Breast epithelium (tissue), 4 donors: ENCODE measurements at regions not wholly inside any gene's neighbourhood (a gene's known extent, or its start where the extent isn't known, plus 50 kb on each side); places are given as distances from the start of the nearest gene placed in this dataset.

Source experiments
- DNase-seq, 2 donors: peaks; one replicate each; pipeline ENCODE4 v3.0.0-alpha.2; 2019; ENCODE audit warnings: low spot score in 2 of 2
- H3K27ac ChIP-seq, 2 donors: fragments of 200-600 bp; sonication (generic) in 1 of 2; one replicate each; pipeline ENCODE4 v1.5.1; 2016 to 2019; ENCODE audit warnings: mild to moderate bottlenecking in 1 of 2
- H3K27me3 ChIP-seq, 2 donors: fragments of 200-600 bp; sonication (generic) in 1 of 2; one replicate each; pipeline versions ENCODE4 v1.5.1 to v1.6.0; 2017 to 2019; ENCODE audit warnings: control low read depth in 1 of 2, mild to moderate bottlenecking in 1 of 2
- H3K36me3 ChIP-seq: fragments of 200-600 bp; one replicate; pipeline ENCODE4 v1.5.1; 2019
- H3K4me1 ChIP-seq, 2 donors: fragments of 200-600 bp; sonication (generic); one replicate each; pipeline ENCODE4 v1.5.1; 2016 to 2019; ENCODE audit warnings: control low read depth in 1 of 2
- H3K4me3 ChIP-seq, 3 donors: fragments of 200-600 bp; sonication (generic); 1 replicate in 2 of 3; 2 replicates in 1 of 3; pipeline ENCODE4 v1.5.1; 2016 to 2019; ENCODE audit warnings: mild to moderate bottlenecking in 3 of 3, moderate library complexity in 2 of 3
- H3K9me3 ChIP-seq, 2 donors: fragments of 200-600 bp; sonication (generic) in 1 of 2; one replicate each; pipeline ENCODE4 v1.5.1; 2016 to 2019; ENCODE audit warnings: control low read depth in 1 of 2
- POLR2A ChIP-seq: fragments of 450-650 bp; IDR thresholded peaks from one replicate; pipeline ENCODE4 v1.6.1; 2016; ENCODE audit warnings: antibody characterized with exemption, mild to moderate bottlenecking, moderate library complexity
- POLR2AphosphoS5 ChIP-seq, 3 donors: sonication (generic); formaldehyde crosslinking; IDR thresholded peaks; one replicate each; pipeline ENCODE4 v1.6.1; 2017; ENCODE audit warnings: antibody characterized with exemption in 3 of 3
- intact Hi-C: fragments of 100-400 bp; cut with DNase I; formaldehyde crosslinking; loops from one replicate; pipeline ENCODE4 v1.15.1; 2023; ENCODE audit warnings: low total_unique reads
- TF ChIP-seq, protein P1 (sequence below), 3 donors: fragments of 450-650 bp; IDR thresholded peaks; one replicate each; pipeline ENCODE4 v1.5.1; 2016 to 2017; ENCODE audit warnings: antibody characterized with exemption in 3 of 3, mild to moderate bottlenecking in 3 of 3, moderate library complexity in 3 of 3

DNA sequence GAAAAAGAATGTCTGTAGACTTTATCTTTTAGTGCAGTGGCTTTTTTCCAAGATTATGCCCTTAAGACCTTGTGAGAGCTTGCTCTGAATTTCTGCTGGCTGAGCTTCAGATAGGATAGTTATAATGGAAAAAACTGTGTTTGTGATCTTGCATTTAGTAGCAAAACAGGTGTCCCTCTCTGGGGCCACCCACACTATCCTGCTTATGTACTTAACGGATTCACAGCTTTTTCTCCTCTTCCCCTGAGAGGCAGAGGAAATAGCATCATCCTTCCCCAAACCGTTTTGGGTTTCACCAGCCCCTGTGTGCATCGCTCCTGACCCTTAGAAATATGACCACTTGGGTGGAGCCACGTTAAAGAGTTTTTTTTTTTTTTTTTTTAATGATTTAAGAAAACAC lies 101.2 kb downstream of the RAB18 start:
- no peak overlapping the region for H3K27ac ChIP-seq
- DNase-seq = no peak
- TF ChIP-seq POLR2A (no peak), POLR2AphosphoS5 (IDR thresholded peaks at IDR 0.05) (no peak)
- TF ChIP-seq, protein P1, sequence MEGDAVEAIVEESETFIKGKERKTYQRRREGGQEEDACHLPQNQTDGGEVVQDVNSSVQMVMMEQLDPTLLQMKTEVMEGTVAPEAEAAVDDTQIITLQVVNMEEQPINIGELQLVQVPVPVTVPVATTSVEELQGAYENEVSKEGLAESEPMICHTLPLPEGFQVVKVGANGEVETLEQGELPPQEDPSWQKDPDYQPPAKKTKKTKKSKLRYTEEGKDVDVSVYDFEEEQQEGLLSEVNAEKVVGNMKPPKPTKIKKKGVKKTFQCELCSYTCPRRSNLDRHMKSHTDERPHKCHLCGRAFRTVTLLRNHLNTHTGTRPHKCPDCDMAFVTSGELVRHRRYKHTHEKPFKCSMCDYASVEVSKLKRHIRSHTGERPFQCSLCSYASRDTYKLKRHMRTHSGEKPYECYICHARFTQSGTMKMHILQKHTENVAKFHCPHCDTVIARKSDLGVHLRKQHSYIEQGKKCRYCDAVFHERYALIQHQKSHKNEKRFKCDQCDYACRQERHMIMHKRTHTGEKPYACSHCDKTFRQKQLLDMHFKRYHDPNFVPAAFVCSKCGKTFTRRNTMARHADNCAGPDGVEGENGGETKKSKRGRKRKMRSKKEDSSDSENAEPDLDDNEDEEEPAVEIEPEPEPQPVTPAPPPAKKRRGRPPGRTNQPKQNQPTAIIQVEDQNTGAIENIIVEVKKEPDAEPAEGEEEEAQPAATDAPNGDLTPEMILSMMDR (IDR thresholded peaks at IDR 0.05) = no peak
- no peaks in the 10 kb centered on the region for H3K4me1 ChIP-seq
- no peaks in the 10 kb centered on the region for H3K27me3 ChIP-seq
- intact Hi-C loops = no loop called here
- no peaks in the 10 kb centered on the region for H3K36me3 ChIP-seq
- H3K4me3 ChIP-seq = no peak overlapping the region
- H3K9me3 ChIP-seq = no peaks in the 10 kb centered on the region

DNA sequence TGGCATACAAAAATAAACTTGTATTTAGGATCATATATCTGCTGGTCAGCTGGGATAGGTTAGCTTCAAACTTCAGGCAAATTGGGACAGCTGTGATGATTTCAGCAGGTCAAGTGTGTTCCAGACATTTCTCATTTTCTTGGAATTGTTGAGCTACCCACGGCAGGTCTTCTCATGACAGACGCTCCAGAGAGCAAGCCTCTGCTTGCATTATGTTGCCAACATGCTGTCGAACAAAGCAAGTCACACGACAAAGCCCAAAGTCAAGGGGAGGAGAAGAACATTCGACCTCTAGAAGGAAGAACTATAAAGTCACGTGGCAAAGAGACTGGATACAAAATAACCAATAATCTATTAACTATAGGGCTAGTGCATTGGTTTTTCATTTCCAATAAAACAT lies 103.5 kb downstream of the RAB18 start:
- intact Hi-C loops = no loop called here
- no peaks in the 10 kb centered on the region for H3K9me3 ChIP-seq
- H3K27me3 ChIP-seq = no peaks in the 10 kb centered on the region
- no peak for DNase-seq
- no peaks in the 10 kb centered on the region for H3K36me3 ChIP-seq
- H3K4me1 ChIP-seq = no peaks in the 10 kb centered on the region
- H3K27ac ChIP-seq = no peak overlapping the region
- TF ChIP-seq, protein P1 (IDR thresholded peaks at IDR 0.05) = no peak
- TF ChIP-seq POLR2A = no peak
- TF ChIP-seq POLR2AphosphoS5 (IDR thresholded peaks at IDR 0.05) = no peak
- no peak overlapping the region for H3K4me3 ChIP-seq

DNA sequence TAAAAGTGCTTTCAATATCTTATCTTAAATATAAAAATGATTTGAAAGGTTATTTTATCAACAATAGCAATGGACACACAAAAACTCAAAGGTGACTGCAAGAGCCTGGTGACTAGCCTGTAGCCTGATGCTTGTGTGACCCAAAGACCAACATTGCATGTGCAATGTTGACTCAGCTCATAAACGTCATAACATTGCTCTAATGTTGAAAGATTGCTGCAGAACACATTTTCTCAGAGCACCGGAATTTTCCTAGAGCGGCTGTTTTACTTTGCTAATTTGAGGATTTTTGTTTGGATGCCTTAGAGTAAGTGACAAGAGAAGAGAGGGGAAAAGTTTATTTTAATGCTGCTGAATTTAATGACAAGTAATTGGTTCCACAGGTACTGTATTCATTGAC lies 107.1 kb downstream of the RAB18 start:
- Histone ChIP-seq H3K27me3 (no peaks in the 10 kb centered on the region), H3K36me3 (no peaks in the 10 kb centered on the region), H3K4me3 (no peak overlapping the region), H3K4me1 (no peaks in the 10 kb centered on the region), H3K9me3 (no peaks in the 10 kb centered on the region), H3K27ac (no peak overlapping the region)
- intact Hi-C loops = no loop called here
- no peak for DNase-seq
- TF ChIP-seq, protein P1 (IDR thresholded peaks at IDR 0.05) = no peak
- no peak for TF ChIP-seq POLR2AphosphoS5 (IDR thresholded peaks at IDR 0.05)
- no peak for TF ChIP-seq POLR2A

DNA sequence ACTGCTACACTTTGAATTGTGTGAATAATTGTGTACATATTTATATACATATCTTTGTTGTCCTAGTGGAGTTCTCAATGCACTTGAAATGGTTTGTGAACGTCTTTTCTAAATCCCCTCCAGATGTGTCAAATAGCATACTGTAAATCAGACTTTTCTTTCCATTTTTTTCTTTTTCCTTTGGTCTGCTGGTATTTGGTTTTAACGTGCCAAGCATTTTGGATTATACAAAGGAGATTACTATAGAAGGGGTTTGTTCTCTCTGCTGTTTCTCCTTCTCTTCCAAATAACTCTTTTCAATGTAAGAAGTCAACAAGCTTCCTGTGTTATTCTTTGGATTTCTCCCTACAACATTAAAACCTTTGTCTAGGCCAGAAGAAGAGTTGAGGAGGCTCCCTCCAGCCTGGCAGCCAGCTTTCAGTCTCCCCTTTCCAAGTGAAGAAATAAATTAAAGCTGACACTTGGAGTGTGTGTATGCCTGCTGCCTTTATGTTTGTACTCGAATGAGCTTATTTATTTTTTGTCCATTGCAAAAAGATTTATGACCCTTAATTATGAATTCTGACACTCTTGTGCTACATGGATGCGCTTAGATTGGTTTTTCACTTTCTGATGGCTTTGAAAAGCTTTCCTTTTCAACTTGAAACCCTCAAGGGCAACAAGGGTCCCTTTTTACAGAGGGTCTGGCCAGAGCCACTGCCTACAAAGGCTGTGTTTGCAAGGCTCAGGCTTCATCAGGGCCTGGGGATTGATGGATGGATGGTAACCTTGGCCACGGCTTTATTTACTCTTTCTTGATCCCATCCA lies 107.8 kb downstream of the RAB18 start:
- Histone ChIP-seq H3K4me1 (no peaks in the 10 kb centered on the region), H3K36me3 (no peaks in the 10 kb centered on the region), H3K27me3 (no peaks in the 10 kb centered on the region), H3K4me3 (no peak overlapping the region), H3K27ac (no peak overlapping the region), H3K9me3 (no peaks in the 10 kb centered on the region)
- TF ChIP-seq POLR2AphosphoS5 (IDR thresholded peaks at IDR 0.05) (no peak), POLR2A (no peak)
- TF ChIP-seq, protein P1 (IDR thresholded peaks at IDR 0.05) = no peak
- intact Hi-C loops = no loop called here
- DNase-seq = no peak

DNA sequence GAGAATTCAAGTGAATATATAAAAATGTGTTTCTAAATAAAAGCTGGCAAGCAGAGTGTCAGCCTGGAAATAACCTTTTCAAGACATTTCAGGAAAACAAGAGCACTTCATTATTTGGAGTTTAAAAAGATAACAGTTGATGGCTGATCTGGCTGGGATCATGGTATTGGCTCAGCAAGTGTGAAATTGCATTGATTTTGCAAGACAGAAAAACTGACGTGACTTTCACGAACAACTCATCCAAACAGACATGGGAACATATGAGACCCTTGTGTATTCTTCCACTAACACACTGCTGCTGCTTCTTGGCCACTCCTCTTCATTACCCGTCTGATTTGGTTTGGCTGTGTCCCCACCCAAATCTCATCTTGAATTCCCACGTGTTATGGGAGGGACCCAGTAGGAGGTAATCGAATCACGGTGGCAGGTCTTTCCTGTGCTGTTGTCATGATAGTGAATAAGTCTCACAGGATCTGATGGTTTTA lies 108.5 kb downstream of the RAB18 start:
- H3K9me3 ChIP-seq = no peaks in the 10 kb centered on the region
- TF ChIP-seq, protein P1 (IDR thresholded peaks at IDR 0.05) = no peak
- TF ChIP-seq POLR2A (no peak), POLR2AphosphoS5 (IDR thresholded peaks at IDR 0.05) (no peak)
- H3K4me3 ChIP-seq = no peak overlapping the region
- H3K36me3 ChIP-seq = no peaks in the 10 kb centered on the region
- no peaks in the 10 kb centered on the region for H3K27me3 ChIP-seq
- H3K27ac ChIP-seq = no peak overlapping the region
- no peaks in the 10 kb centered on the region for H3K4me1 ChIP-seq
- no peak for DNase-seq
- intact Hi-C loops = no loop called here
